ENCODE measurements at regions not wholly inside any gene's neighbourhood (a gene's known extent, or its start where the extent isn't known, plus 50 kb on each side); places are given as distances from the start of the nearest gene placed in this dataset.

DNA sequence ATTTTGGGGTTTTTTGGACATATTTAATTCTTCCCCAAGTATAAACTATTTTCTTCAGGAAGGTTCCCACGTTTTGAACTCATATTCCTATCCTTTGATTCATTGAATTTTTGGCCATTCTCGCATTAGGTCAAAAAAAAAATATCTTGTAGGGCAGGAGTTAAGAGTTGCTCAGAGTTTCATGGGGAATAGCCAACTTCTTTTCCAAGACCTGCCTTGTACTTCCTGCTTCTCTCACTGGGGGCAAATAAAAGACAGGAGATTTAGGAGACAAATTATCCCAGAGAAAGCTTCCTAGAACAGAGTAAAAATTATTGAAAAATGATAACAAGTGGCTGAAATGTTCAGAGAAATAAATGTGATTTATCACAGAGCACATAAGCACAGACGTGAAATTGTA lies 55.2 kb upstream of the BCL11A start:
- TF ChIP-seq, protein P1, sequence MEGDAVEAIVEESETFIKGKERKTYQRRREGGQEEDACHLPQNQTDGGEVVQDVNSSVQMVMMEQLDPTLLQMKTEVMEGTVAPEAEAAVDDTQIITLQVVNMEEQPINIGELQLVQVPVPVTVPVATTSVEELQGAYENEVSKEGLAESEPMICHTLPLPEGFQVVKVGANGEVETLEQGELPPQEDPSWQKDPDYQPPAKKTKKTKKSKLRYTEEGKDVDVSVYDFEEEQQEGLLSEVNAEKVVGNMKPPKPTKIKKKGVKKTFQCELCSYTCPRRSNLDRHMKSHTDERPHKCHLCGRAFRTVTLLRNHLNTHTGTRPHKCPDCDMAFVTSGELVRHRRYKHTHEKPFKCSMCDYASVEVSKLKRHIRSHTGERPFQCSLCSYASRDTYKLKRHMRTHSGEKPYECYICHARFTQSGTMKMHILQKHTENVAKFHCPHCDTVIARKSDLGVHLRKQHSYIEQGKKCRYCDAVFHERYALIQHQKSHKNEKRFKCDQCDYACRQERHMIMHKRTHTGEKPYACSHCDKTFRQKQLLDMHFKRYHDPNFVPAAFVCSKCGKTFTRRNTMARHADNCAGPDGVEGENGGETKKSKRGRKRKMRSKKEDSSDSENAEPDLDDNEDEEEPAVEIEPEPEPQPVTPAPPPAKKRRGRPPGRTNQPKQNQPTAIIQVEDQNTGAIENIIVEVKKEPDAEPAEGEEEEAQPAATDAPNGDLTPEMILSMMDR (IDR thresholded peaks at IDR 0.05; ENCODE audit: control extremely low read depth, extremely low read depth): no peak
- DNase-seq: peak in 1 of 3 donors; percentile 19
- Histone ChIP-seq H3K27ac (ENCODE audit: low read depth in 1 of 2, low read length in 1 of 2) (no peak overlapping the region), H3K4me3 (no peak overlapping the region), H3K9ac (ENCODE audit: insufficient read depth in 1 of 2, low read length in 2 of 2) (no peak overlapping the region), H3K27me3 (ENCODE audit: control insufficient read depth in 3 of 3, insufficient read depth in 3 of 3, low read length in 2 of 3) (no peaks in the 10 kb centered on the region), H3K9me3 (ENCODE audit: control insufficient read depth in 4 of 4, insufficient read depth in 3 of 4, low read length in 3 of 4) (no peaks in the 10 kb centered on the region), H3K4me1 (ENCODE audit: control insufficient read depth in 5 of 5, insufficient read depth in 5 of 5, low read length in 5 of 5) (peaks cover 0 to 3% (median 0%) of the 10 kb centered on the region in 5 donors), H3K36me3 (ENCODE audit: control insufficient read depth in 4 of 4, insufficient read depth in 4 of 4, low read length in 4 of 4) (no peaks in the 10 kb centered on the region)
- ATAC-seq (ENCODE audit: insufficient read depth, low FRiP score): no peak
- 35 to 69% methylated on average over 3 of the region's 3 CpGs for WGBS, 2 donors

DNA sequence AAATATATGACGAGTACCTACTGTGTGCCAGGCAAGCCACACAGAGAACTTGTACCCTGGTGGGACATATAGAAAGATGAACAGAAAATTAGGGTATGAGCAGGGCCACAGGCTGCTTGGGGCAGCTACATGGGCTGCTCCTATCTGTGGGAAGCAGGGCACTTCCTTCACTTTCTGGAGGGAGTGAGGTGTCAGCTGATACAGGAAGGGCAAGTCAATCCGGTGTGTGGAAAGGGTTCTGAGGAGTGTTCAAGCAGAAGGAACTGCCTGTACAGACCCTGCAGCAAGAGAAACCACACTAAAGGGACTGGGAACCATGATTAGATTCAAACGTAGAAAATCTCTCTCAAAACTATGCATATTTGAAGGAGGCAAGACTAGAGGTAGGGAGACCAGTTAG lies 58.6 kb upstream of the BCL11A start:
- no peak for DNase-seq
- no peaks in the 10 kb centered on the region for H3K36me3 ChIP-seq (ENCODE audit: control insufficient read depth in 4 of 4, insufficient read depth in 4 of 4, low read length in 4 of 4)
- ATAC-seq (ENCODE audit: insufficient read depth, low FRiP score): no peak
- H3K9me3 ChIP-seq (ENCODE audit: control insufficient read depth in 4 of 4, insufficient read depth in 3 of 4, low read length in 3 of 4): peaks cover 0 to 2% (median 0%) of the 10 kb centered on the region in 4 donors
- H3K4me1 ChIP-seq (ENCODE audit: control insufficient read depth in 5 of 5, insufficient read depth in 5 of 5, low read length in 5 of 5): no peaks in the 10 kb centered on the region
- 27 to 31% methylated on average over 3 of the region's 3 CpGs for WGBS, 2 donors
- H3K27ac ChIP-seq (ENCODE audit: low read depth in 1 of 2, low read length in 1 of 2): no peak overlapping the region
- H3K9ac ChIP-seq (ENCODE audit: insufficient read depth in 1 of 2, low read length in 2 of 2): no peak overlapping the region
- no peak overlapping the region for H3K4me3 ChIP-seq
- TF ChIP-seq, protein P1 (IDR thresholded peaks at IDR 0.05; ENCODE audit: control extremely low read depth, extremely low read depth): no peak
- H3K27me3 ChIP-seq (ENCODE audit: control insufficient read depth in 3 of 3, insufficient read depth in 3 of 3, low read length in 2 of 3): no peaks in the 10 kb centered on the region

DNA sequence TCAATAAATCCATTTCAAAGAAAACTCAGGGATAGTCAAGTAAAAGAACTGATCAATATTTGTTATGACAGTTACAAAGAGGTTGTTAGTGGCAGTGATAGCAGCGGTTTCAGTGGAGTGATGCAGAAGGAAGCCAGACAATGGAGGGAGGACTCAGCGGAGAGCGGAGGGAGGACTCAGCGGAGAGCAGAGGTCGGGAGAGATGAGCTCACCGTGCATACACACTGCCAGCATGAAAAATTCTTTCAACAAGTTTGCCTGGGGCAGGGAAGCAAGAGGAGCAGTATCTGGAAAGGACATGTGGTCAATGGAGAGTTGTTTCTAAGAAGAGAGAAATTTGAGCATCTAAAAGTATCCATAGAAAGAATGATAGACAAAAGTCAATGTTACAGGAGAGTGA lies 60.9 kb upstream of the BCL11A start:
- H3K27ac ChIP-seq (ENCODE audit: low read depth in 1 of 2, low read length in 1 of 2): no peak overlapping the region
- 87 to 90% methylated on average over 6 of the region's 6 CpGs for WGBS, 2 donors
- no peak overlapping the region for H3K4me3 ChIP-seq
- no peaks in the 10 kb centered on the region for H3K27me3 ChIP-seq (ENCODE audit: control insufficient read depth in 3 of 3, insufficient read depth in 3 of 3, low read length in 2 of 3)
- H3K4me1 ChIP-seq (ENCODE audit: control insufficient read depth in 5 of 5, insufficient read depth in 5 of 5, low read length in 5 of 5): no peaks in the 10 kb centered on the region
- H3K9me3 ChIP-seq (ENCODE audit: control insufficient read depth in 4 of 4, insufficient read depth in 3 of 4, low read length in 3 of 4): peaks cover 0 to 2% (median 0%) of the 10 kb centered on the region in 4 donors
- TF ChIP-seq, protein P1 (IDR thresholded peaks at IDR 0.05; ENCODE audit: control extremely low read depth, extremely low read depth): no peak
- ATAC-seq (ENCODE audit: insufficient read depth, low FRiP score) (no peak), DNase-seq (no peak)
- H3K36me3 ChIP-seq (ENCODE audit: control insufficient read depth in 4 of 4, insufficient read depth in 4 of 4, low read length in 4 of 4): no peaks in the 10 kb centered on the region
- H3K9ac ChIP-seq (ENCODE audit: insufficient read depth in 1 of 2, low read length in 2 of 2): no peak overlapping the region
